Choroid plexus epithelial cell (primary cell): ENCODE measurements at regions not wholly inside any gene's neighbourhood (a gene's known extent, or its start where the extent isn't known, plus 50 kb on each side); places are given as distances from the start of the nearest gene placed in this dataset.

Experiments
- DNase-seq: peaks from one replicate; pipeline ENCODE4 v3.0.0-alpha.2; 2010; ENCODE audit warnings: low read depth
- H3K4me3 ChIP-seq: 2 replicates; pipeline ENCODE4 v1.5.1; 2011; ENCODE audit warnings: low read depth, mild to moderate bottlenecking, control low read depth, low read length, moderate library complexity
- CTCF ChIP-seq: conservative IDR thresholded peaks from 2 replicates; pipeline ENCODE4 v1.5.1; 2011; ENCODE audit warnings: low read depth, mild to moderate bottlenecking, control low read depth, inconsistent platforms, low read length, moderate library complexity

GRCh38 chr1:101667761-101668160, 329.0 kb downstream of the OLFM3 start:
- no peak for DNase-seq
- TF ChIP-seq CTCF = no peak
- no peak overlapping the region for H3K4me3 ChIP-seq

GRCh38 chr1:101683136-101683535, 313.6 kb downstream of the OLFM3 start:
- no peak for DNase-seq
- TF ChIP-seq CTCF = no peak
- no peak overlapping the region for H3K4me3 ChIP-seq

- TF ChIP-seq CTCF = no peak
- no peak overlapping the region for H3K4me3 ChIP-seq
- DNase-seq = no peak
Observed at GRCh38 chr1:101683561-101683960, 313.2 kb downstream of the OLFM3 start.

GRCh38 chr1:101697072-101697471, 299.7 kb downstream of the OLFM3 start:
- peak; percentile 31 for DNase-seq
- no peak overlapping the region for H3K4me3 ChIP-seq
- TF ChIP-seq CTCF = no peak

- no peak for TF ChIP-seq CTCF
- DNase-seq = no peak
- no peak overlapping the region for H3K4me3 ChIP-seq
Observed at GRCh38 chr1:101698681-101699080, 298.0 kb downstream of the OLFM3 start.

- no peak for DNase-seq
- H3K4me3 ChIP-seq = no peak overlapping the region
- TF ChIP-seq CTCF = no peak
Observed at GRCh38 chr1:101704895-101705294, 291.8 kb downstream of the OLFM3 start.

- DNase-seq = no peak
- no peak for TF ChIP-seq CTCF
Observed at GRCh38 chr1:101706366-101706765, 290.4 kb downstream of the OLFM3 start.

More at GRCh38 chr1:101706366-101706765, 290.4 kb downstream of the OLFM3 start:
- no peak overlapping the region for H3K4me3 ChIP-seq
